ENCODE measurements at regions not wholly inside any gene's neighbourhood (a gene's known extent, or its start where the extent isn't known, plus 50 kb on each side); places are given as distances from the start of the nearest gene placed in this dataset.

GRCh38 chr6:90970672-90971071 lies 383.8 kb upstream of the MAP3K7 start:
- TF ChIP-seq EZH2phosphoT487 (IDR thresholded peaks at IDR 0.05; ENCODE audit: low read depth, severe bottlenecking, unreplicated experiment) = no peak
- TF ChIP-seq CTCF (IDR thresholded peaks at IDR 0.05; ENCODE audit: poor library complexity) = no peak
- no peak for TF ChIP-seq EZH2 (IDR thresholded peaks at IDR 0.05; ENCODE audit: borderline replicate concordance)
- Histone ChIP-seq H3K9me2 (replicated peaks; ENCODE audit: insufficient read depth) (no peaks in the 10 kb centered on the region), H3K4me1 (ENCODE audit: insufficient read depth) (no peaks in the 10 kb centered on the region), H3K27ac (no peak overlapping the region), H3K36me3 (replicated peaks; ENCODE audit: insufficient read depth, low read depth) (no peaks in the 10 kb centered on the region), H2AFZ (no peak overlapping the region), H3K4me3 (no peak overlapping the region), H4K20me1 (ENCODE audit: insufficient read depth, poor library complexity, severe bottlenecking) (no peaks in the 10 kb centered on the region), H3K27me3 (no peaks in the 10 kb centered on the region), H3K79me2 (no peaks in the 10 kb centered on the region), H3K9me3 (ENCODE audit: low read depth) (no peaks in the 10 kb centered on the region), H3K4me2 (no peak overlapping the region)
- no peak for DNase-seq (ENCODE audit: low spot score)

- H4K20me1 ChIP-seq (ENCODE audit: insufficient read depth, poor library complexity, severe bottlenecking) = no peaks in the 10 kb centered on the region
- no peaks in the 10 kb centered on the region for H3K9me3 ChIP-seq (ENCODE audit: low read depth)
Observed at GRCh38 chr6:90967471-90967870, 380.6 kb upstream of the MAP3K7 start.

GRCh38 chr6:90960324-90960723 lies 373.5 kb upstream of the MAP3K7 start:
- H3K79me2 ChIP-seq = no peaks in the 10 kb centered on the region
- no peak overlapping the region for H3K4me3 ChIP-seq
- no peaks in the 10 kb centered on the region for H3K4me1 ChIP-seq (ENCODE audit: insufficient read depth)
- H3K27ac ChIP-seq = no peak overlapping the region
- no peak for DNase-seq (ENCODE audit: low spot score)
- no peaks in the 10 kb centered on the region for H3K27me3 ChIP-seq
- no peaks in the 10 kb centered on the region for H4K20me1 ChIP-seq (ENCODE audit: insufficient read depth, poor library complexity, severe bottlenecking)
- no peaks in the 10 kb centered on the region for H3K36me3 ChIP-seq (replicated peaks; ENCODE audit: insufficient read depth, low read depth)
- H3K4me2 ChIP-seq = no peak overlapping the region
- no peaks in the 10 kb centered on the region for H3K9me2 ChIP-seq (replicated peaks; ENCODE audit: insufficient read depth)
- no peaks in the 10 kb centered on the region for H3K9me3 ChIP-seq (ENCODE audit: low read depth)
- no peak overlapping the region for H2AFZ ChIP-seq
- WGBS (ENCODE audit: low lambda C conversion rate, missing lambda C conversion rate) = 89% methylated on average over 2 of the region's 2 CpGs
- no peak for TF ChIP-seq EZH2 (IDR thresholded peaks at IDR 0.05; ENCODE audit: borderline replicate concordance)
- no peak for TF ChIP-seq EZH2phosphoT487 (IDR thresholded peaks at IDR 0.05; ENCODE audit: low read depth, severe bottlenecking, unreplicated experiment)
- TF ChIP-seq CTCF (IDR thresholded peaks at IDR 0.05; ENCODE audit: poor library complexity) = no peak

More at GRCh38 chr6:90967471-90967870, 380.6 kb upstream of the MAP3K7 start:
- Histone ChIP-seq H3K4me2 (no peak overlapping the region), H2AFZ (no peak overlapping the region), H3K27me3 (no peaks in the 10 kb centered on the region), H3K9me2 (replicated peaks; ENCODE audit: insufficient read depth) (no peaks in the 10 kb centered on the region), H3K79me2 (no peaks in the 10 kb centered on the region), H3K36me3 (replicated peaks; ENCODE audit: insufficient read depth, low read depth) (no peaks in the 10 kb centered on the region), H3K4me3 (no peak overlapping the region), H3K27ac (no peak overlapping the region), H3K4me1 (ENCODE audit: insufficient read depth) (no peaks in the 10 kb centered on the region)
- TF ChIP-seq CTCF (IDR thresholded peaks at IDR 0.05; ENCODE audit: poor library complexity) = no peak
- 92% methylated on average over 3 of the region's 3 CpGs for WGBS (ENCODE audit: low lambda C conversion rate, missing lambda C conversion rate)
- no peak for DNase-seq (ENCODE audit: low spot score)

- DNase-seq (ENCODE audit: low spot score) = no peak
- no peaks in the 10 kb centered on the region for H4K20me1 ChIP-seq (ENCODE audit: insufficient read depth, poor library complexity, severe bottlenecking)
- no peaks in the 10 kb centered on the region for H3K4me1 ChIP-seq (ENCODE audit: insufficient read depth)
- H3K9me2 ChIP-seq (replicated peaks; ENCODE audit: insufficient read depth) = no peaks in the 10 kb centered on the region
- no peak overlapping the region for H2AFZ ChIP-seq
- no peaks in the 10 kb centered on the region for H3K79me2 ChIP-seq
- no peaks in the 10 kb centered on the region for H3K9me3 ChIP-seq (ENCODE audit: low read depth)
- no peaks in the 10 kb centered on the region for H3K36me3 ChIP-seq (replicated peaks; ENCODE audit: insufficient read depth, low read depth)
- H3K4me3 ChIP-seq = no peak overlapping the region
- H3K27me3 ChIP-seq = no peaks in the 10 kb centered on the region
- no peak for TF ChIP-seq EZH2 (IDR thresholded peaks at IDR 0.05; ENCODE audit: borderline replicate concordance)
- no peak for TF ChIP-seq CTCF (IDR thresholded peaks at IDR 0.05; ENCODE audit: poor library complexity)
- no peak for TF ChIP-seq EZH2phosphoT487 (IDR thresholded peaks at IDR 0.05; ENCODE audit: low read depth, severe bottlenecking, unreplicated experiment)
- no peak overlapping the region for H3K27ac ChIP-seq
- H3K4me2 ChIP-seq = no peak overlapping the region
- WGBS (ENCODE audit: low lambda C conversion rate, missing lambda C conversion rate) = 80% methylated on average over 3 of the region's 3 CpGs
Observed at GRCh38 chr6:90955246-90955645, 368.4 kb upstream of the MAP3K7 start.

Data from hepatocyte (in vitro differentiated cells).